ENCODE measurements at regions not wholly inside any gene's neighbourhood (a gene's known extent, or its start where the extent isn't known, plus 50 kb on each side); places are given as distances from the start of the nearest gene placed in this dataset.

DNA sequence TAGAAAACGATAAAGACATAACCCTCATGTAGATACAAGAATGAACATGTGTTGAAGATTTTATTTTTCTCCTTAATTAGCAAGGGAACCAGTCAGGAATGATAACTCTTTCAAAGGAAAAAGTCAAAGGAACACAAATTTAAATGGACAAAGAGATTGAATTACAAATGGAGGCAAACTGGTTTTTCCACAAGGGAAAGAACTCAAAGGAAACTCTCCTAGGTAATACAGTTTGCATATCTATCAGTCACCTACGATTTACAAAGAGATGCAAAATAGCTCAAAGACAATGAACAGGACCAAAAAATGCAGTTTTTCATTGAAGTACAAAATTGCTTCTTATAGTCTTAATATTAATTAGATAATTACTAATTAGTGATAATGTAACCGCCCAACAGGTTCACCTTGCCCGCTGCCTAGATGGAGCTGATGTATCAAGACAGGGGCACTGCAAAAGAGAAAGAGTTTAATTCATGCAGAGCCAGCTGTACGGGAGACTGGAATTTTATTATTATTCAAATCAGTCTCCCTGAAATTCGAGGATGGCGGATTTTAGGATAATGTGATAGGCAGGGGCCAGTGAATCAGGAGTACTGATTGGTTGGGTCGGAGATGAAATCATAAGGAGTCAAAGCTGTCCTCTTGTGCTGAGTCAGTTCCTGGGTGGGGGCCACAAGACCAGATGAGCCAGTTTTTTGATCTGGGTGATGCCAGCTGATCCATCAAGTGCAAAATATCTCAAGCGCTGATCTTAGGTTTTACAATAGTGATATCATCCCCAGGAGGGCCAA is 151.0 kb downstream of the TMEM17 start:
- ChIA-PET POLR2A (no interaction called here), CTCF (no interaction called here)
- H3K4me3 ChIP-seq (ENCODE audit: low read depth, low read length): no peak overlapping the region
- no peaks in the 10 kb centered on the region for H3K9me3 ChIP-seq (ENCODE audit: control insufficient read depth, insufficient read depth, low read depth, low read length)
- no peaks in the 10 kb centered on the region for H3K4me1 ChIP-seq (ENCODE audit: control insufficient read depth, insufficient read depth, low read length)
- H3K36me3 ChIP-seq (ENCODE audit: control insufficient read depth in 2 of 2, insufficient read depth in 1 of 2, low read length in 2 of 2): no peaks in the 10 kb centered on the region
- no peak overlapping the region for H3K27ac ChIP-seq (ENCODE audit: extremely low read depth, low read depth, low read length)
- no peak for TF ChIP-seq ZNF324 (tag by site-specific recombination; IDR thresholded peaks at IDR 0.05)
- no peak for TF ChIP-seq ZNF416 (tag by site-specific recombination; IDR thresholded peaks at IDR 0.05)
- no peak for TF ChIP-seq ZNF48 (tag by site-specific recombination; IDR thresholded peaks at IDR 0.05)
- TF ChIP-seq, protein P1, sequence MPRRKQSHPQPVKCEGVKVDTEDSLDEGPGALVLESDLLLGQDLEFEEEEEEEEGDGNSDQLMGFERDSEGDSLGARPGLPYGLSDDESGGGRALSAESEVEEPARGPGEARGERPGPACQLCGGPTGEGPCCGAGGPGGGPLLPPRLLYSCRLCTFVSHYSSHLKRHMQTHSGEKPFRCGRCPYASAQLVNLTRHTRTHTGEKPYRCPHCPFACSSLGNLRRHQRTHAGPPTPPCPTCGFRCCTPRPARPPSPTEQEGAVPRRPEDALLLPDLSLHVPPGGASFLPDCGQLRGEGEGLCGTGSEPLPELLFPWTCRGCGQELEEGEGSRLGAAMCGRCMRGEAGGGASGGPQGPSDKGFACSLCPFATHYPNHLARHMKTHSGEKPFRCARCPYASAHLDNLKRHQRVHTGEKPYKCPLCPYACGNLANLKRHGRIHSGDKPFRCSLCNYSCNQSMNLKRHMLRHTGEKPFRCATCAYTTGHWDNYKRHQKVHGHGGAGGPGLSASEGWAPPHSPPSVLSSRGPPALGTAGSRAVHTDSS (tag by site-specific recombination; IDR thresholded peaks at IDR 0.05): no peak
- TF ChIP-seq KLF1 (tag by site-specific recombination; IDR thresholded peaks at IDR 0.05): no peak
- TF ChIP-seq ZNF223 (tag by site-specific recombination; IDR thresholded peaks at IDR 0.05): no peak
- TF ChIP-seq ZNF23 (tag by site-specific recombination; IDR thresholded peaks at IDR 0.05; ENCODE audit: borderline replicate concordance): no peak
- TF ChIP-seq ZIC2 (tag by site-specific recombination; IDR thresholded peaks at IDR 0.05): no peak
- TF ChIP-seq, protein P2, sequence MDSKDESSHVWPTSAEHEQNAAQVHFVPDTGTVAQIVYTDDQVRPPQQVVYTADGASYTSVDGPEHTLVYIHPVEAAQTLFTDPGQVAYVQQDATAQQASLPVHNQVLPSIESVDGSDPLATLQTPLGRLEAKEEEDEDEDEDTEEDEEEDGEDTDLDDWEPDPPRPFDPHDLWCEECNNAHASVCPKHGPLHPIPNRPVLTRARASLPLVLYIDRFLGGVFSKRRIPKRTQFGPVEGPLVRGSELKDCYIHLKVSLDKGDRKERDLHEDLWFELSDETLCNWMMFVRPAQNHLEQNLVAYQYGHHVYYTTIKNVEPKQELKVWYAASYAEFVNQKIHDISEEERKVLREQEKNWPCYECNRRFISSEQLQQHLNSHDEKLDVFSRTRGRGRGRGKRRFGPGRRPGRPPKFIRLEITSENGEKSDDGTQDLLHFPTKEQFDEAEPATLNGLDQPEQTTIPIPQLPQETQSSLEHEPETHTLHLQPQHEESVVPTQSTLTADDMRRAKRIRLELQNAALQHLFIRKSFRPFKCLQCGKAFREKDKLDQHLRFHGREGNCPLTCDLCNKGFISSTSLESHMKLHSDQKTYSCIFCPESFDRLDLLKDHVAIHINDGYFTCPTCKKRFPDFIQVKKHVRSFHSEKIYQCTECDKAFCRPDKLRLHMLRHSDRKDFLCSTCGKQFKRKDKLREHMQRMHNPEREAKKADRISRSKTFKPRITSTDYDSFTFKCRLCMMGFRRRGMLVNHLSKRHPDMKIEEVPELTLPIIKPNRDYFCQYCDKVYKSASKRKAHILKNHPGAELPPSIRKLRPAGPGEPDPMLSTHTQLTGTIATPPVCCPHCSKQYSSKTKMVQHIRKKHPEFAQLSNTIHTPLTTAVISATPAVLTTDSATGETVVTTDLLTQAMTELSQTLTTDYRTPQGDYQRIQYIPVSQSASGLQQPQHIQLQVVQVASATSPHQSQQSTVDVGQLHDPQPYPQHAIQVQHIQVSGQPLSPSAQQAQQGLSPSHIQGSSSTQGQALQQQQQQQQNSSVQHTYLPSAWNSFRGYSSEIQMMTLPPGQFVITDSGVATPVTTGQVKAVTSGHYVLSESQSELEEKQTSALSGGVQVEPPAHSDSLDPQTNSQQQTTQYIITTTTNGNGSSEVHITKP (tag by site-specific recombination; IDR thresholded peaks at IDR 0.05): no peak
- TF ChIP-seq, protein P3, sequence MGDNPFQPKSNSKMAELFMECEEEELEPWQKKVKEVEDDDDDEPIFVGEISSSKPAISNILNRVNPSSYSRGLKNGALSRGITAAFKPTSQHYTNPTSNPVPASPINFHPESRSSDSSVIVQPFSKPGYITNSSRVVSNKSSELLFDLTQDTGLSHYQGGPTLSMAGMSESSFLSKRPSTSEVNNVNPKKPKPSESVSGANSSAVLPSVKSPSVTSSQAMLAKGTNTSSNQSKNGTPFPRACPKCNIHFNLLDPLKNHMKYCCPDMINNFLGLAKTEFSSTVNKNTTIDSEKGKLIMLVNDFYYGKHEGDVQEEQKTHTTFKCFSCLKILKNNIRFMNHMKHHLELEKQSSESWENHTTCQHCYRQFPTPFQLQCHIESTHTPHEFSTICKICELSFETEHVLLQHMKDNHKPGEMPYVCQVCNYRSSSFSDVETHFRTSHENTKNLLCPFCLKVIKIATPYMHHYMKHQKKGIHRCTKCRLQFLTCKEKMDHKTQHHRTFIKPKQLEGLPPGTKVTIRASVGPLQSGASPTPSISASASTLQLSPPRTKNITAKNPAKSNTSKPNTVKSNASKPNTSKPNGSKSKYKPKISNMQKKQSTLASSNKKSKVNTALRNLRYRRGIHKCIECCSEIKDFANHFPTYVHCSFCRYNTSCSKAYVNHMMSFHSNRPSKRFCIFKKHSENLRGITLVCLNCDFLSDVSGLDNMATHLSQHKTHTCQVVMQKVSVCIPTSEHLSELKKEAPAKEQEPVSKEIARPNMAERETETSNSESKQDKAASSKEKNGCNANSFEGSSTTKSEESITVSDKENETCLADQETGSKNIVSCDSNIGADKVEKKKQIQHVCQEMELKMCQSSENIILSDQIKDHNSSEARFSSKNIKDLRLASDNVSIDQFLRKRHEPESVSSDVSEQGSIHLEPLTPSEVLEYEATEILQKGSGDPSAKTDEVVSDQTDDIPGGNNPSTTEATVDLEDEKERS (tag by site-specific recombination; IDR thresholded peaks at IDR 0.05): no peak
- TF ChIP-seq, protein P4, sequence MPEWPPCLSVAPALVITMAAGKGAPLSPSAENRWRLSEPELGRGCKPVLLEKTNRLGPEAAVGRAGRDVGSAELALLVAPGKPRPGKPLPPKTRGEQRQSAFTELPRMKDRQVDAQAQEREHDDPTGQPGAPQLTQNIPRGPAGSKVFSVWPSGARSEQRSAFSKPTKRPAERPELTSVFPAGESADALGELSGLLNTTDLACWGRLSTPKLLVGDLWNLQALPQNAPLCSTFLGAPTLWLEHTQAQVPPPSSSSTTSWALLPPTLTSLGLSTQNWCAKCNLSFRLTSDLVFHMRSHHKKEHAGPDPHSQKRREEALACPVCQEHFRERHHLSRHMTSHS (tag by site-specific recombination; IDR thresholded peaks at IDR 0.05): no peak
- TF ChIP-seq ZNF664 (tag by site-specific recombination; IDR thresholded peaks at IDR 0.05): no peak
- TF ChIP-seq ZNF544 (tag by site-specific recombination; IDR thresholded peaks at IDR 0.05): no peak
- no peak for TF ChIP-seq ZNF548 (tag by site-specific recombination; IDR thresholded peaks at IDR 0.05)

DNA sequence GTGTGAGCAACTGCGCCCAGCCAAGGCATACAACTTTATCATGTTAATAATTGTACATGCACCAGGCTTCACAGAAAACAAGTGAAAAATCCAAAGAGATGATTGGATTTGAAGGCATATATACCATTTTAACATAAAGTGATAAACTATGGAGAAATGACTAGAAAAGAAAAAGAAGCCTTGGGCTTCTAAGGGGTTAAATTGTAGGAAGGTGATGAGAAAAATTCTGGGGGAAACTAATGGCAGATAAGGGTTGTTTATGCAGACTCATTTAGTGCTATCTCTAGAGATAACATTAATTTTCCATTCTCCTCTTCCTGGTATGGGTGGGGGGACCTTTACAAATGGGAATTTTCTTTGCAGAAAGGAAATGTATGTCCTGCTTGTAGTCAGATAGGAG is 154.0 kb downstream of the TMEM17 start:
- CTCF ChIA-PET: no interaction called here
- TF ChIP-seq ZNF211 (tag by site-specific recombination; IDR thresholded peaks at IDR 0.05; ENCODE audit: low read depth) (peak; percentile 95), ZNF776 (tag by site-specific recombination; IDR thresholded peaks at IDR 0.05; ENCODE audit: borderline replicate concordance) (no peak)
- no peaks in the 10 kb centered on the region for H3K4me1 ChIP-seq (ENCODE audit: control insufficient read depth, insufficient read depth, low read length)
- H3K36me3 ChIP-seq (ENCODE audit: control insufficient read depth in 2 of 2, insufficient read depth in 1 of 2, low read length in 2 of 2): no peaks in the 10 kb centered on the region
- H3K4me3 ChIP-seq (ENCODE audit: low read depth, low read length): no peak overlapping the region
- no peak overlapping the region for H3K27ac ChIP-seq (ENCODE audit: extremely low read depth, low read depth, low read length)
- no peaks in the 10 kb centered on the region for H3K9me3 ChIP-seq (ENCODE audit: control insufficient read depth, insufficient read depth, low read depth, low read length)
- POLR2A ChIA-PET: no interaction called here

Measured in HEK293 (cell line).